Choroid plexus epithelial cell (primary cell): ENCODE measurements at regions not wholly inside any gene's neighbourhood (a gene's known extent, or its start where the extent isn't known, plus 50 kb on each side); places are given as distances from the start of the nearest gene placed in this dataset.
"Not testable (repeated sequence)": the region's sequence is repeated elsewhere in the genome, so short reads cannot be mapped to it uniquely, and the experiment has no call there.

ENCODE experiments used
- DNase-seq: peaks from one replicate; pipeline ENCODE4 v3.0.0-alpha.2; 2010; ENCODE audit warnings: low read depth
- H3K4me3 ChIP-seq: 2 replicates; pipeline ENCODE4 v1.5.1; 2011; ENCODE audit warnings: low read depth, mild to moderate bottlenecking, control low read depth, low read length, moderate library complexity
- TF ChIP-seq, protein P1 (sequence below): conservative IDR thresholded peaks from 2 replicates; pipeline ENCODE4 v1.5.1; 2011; ENCODE audit warnings: low read depth, mild to moderate bottlenecking, control low read depth, inconsistent platforms, low read length, moderate library complexity

DNA sequence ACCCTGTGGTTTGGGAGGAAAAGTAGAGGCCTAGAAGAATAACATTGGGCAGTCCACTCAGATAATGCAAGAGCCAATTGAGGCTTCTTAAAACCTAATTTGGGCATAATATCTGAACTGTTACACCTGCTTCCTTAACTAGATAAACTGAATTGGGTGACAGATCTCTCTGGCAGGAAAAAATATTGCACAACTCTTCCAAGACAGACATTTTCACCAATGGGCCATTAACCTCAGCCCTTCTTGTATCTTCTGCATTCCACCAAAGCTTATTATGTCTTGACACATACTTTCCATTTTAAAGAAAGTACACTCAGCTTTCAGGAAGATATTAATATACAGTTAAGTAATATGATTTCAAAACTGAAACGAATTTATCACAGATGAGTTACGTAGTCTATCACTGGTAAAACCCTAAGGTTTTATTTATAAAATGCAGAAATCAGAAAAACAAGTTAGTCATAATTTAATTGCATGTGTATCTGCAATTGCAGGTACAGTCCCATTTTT, 79.9 kb upstream of the MON1B start:
- TF ChIP-seq, protein P1, sequence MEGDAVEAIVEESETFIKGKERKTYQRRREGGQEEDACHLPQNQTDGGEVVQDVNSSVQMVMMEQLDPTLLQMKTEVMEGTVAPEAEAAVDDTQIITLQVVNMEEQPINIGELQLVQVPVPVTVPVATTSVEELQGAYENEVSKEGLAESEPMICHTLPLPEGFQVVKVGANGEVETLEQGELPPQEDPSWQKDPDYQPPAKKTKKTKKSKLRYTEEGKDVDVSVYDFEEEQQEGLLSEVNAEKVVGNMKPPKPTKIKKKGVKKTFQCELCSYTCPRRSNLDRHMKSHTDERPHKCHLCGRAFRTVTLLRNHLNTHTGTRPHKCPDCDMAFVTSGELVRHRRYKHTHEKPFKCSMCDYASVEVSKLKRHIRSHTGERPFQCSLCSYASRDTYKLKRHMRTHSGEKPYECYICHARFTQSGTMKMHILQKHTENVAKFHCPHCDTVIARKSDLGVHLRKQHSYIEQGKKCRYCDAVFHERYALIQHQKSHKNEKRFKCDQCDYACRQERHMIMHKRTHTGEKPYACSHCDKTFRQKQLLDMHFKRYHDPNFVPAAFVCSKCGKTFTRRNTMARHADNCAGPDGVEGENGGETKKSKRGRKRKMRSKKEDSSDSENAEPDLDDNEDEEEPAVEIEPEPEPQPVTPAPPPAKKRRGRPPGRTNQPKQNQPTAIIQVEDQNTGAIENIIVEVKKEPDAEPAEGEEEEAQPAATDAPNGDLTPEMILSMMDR: no peak
- DNase-seq: no peak

DNA sequence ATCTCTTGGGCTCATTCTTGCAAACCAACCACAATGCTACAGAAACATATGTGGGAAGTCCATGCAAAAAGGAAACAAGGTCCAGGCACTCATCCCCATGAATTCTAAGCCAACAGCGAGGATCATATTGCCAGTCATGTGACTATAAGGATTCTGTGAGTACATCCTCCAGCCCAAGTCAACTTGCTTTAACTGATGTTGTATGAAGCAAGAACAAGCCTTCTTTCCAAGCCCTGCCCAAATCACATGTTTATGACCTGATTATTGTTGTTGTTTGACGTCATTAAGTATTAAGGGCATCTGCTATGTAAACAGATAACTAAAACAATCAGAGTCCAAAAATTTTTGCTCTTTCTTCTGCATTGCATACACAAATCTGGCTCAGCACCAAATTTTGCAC, 78.2 kb upstream of the MON1B start:
- H3K4me3 ChIP-seq: no peak overlapping the region
- no peak for DNase-seq

More for the DNA sequence above, 79.9 kb upstream of the MON1B start:
- no peak overlapping the region for H3K4me3 ChIP-seq

DNA sequence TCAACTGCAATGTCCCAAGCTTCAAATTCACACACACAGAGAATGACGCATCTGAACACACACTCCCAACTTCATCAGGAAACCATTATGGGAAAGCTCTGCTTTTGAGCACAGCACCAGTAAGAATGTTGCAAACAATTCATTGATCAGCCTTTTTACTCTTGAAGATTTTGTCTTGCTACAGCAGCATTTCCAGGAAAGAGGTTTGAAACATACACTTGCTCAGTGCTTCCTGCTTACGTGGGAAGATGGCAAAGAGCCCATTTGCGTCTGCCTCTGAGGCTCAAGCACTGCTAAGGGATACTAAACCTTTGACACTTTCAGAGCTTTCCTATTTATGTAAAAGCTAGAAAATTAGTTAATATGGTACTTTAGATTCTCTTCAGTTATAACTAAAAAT, 77.2 kb upstream of the MON1B start:
- no peak overlapping the region for H3K4me3 ChIP-seq
- no peak for DNase-seq
- TF ChIP-seq, protein P1: no peak

More for the DNA sequence above, 78.2 kb upstream of the MON1B start:
- TF ChIP-seq, protein P1: no peak

DNA sequence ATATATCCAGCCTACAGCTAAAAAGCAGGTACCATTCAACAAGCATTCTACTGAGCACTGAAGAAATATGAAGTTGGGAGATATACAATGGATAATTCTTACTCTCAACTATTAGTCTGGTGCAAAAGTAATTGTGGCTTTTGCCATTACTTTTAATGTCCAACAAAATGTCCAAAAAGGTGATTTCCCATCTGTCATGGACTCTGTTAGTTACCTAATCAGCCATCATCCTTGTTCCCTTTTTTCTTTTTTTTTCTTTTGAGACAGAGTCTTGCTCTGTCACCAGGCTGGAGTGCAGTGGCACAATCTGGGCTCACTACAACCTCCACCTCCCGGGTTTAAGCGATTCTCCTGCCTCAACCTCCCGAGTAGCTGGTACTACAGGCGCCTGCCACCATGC, 76.6 kb upstream of the MON1B start:
- not testable (repeated sequence) for H3K4me3 ChIP-seq, DNase-seq

DNA sequence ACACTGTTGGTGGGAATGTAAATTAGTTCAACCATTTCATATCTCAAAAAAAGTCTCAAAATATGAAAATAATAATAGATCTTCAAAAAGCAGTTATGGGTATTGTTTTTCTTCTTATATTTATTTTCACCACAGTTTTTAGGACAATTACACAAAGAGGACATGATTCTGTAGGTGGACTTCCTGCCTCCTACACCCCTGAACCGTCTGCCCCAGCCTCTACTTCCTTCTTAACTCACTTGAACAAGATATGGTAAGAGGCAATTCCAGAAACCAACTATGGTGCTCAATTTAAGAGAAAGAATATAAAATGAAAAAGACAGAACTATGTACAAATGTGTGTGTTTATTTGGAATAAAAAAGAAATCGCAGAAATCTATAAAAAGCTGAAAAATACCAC, 74.1 kb upstream of the MON1B start:
- TF ChIP-seq, protein P1: no peak
- DNase-seq: no peak
- H3K4me3 ChIP-seq: no peak overlapping the region

DNA sequence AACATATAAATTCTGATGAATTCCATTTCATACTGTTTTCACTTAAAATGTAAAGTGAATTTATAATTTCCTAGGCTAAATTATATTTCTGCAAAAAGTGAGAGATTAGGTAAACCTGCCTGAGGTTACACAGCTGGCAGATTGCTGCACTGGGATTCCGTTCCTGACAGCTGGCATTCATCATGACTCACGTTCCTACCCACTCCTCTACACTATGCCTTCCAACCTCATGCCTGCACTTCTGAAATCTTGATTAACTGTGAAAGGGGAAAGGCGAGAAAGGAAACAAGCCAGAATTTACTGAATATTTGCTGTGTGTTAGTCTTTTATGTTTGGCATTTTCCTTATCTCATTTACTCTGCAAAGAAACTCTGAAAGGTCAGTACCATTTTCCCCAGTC, 73.3 kb upstream of the MON1B start:
- no peak for DNase-seq
- H3K4me3 ChIP-seq: no peak overlapping the region
- TF ChIP-seq, protein P1: no peak

DNA sequence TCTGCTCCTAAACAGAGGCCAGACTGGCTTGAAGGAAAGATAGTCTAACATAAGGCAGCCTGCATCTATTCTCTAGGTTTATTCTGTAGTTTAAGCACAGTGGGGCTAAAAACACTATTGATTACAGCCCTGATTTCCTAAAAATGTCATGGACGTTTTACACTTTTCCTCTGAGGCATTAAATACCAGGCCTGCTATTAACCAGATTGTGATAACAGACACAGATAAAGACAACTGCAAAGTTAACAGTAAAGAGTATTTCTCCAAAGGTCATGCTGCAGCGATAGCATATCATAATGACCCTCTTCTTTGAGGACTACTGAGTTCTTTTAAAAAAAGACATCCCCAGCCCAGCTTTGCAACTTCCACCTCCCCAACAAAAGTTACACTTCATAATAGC, 59.6 kb upstream of the MON1B start:
- no peak overlapping the region for H3K4me3 ChIP-seq
- TF ChIP-seq, protein P1: no peak
- no peak for DNase-seq
